MM.1S (cell line): ENCODE measurements at regions not wholly inside any gene's neighbourhood (a gene's known extent, or its start where the extent isn't known, plus 50 kb on each side); places are given as distances from the start of the nearest gene placed in this dataset.

ENCODE experiments used
- DNase-seq: peaks from one replicate; pipeline ENCODE4 v3.0.0-alpha.2; 2015
- H2AFZ ChIP-seq: fragments of 300-600 bp; sonication (generic); 2 replicates; pipeline ENCODE4 v1.6.0; 2016; ENCODE audit warnings: antibody characterized with exemption, low read length
- H3F3A ChIP-seq: fragments of 300-600 bp; sonication (generic); 2 replicates; pipeline ENCODE4 v1.6.1; 2016; ENCODE audit warnings: mild to moderate bottlenecking, antibody characterized with exemption, low read length, moderate library complexity, mixed read lengths; ENCODE audit not compliant: insufficient read depth
- H3K27ac ChIP-seq: fragments of 300-600 bp; sonication (generic); 2 replicates; pipeline ENCODE4 v1.5.1; 2016; ENCODE audit warnings: mild to moderate bottlenecking, low read length
- H3K27me3 ChIP-seq: fragments of 300-600 bp; sonication (generic); replicated peaks from 2 replicates; pipeline ENCODE4 v1.6.0; 2016; ENCODE audit warnings: low read length; ENCODE audit not compliant: insufficient read depth
- H3K36me3 ChIP-seq: fragments of 300-600 bp; sonication (generic); replicated peaks from 2 replicates; pipeline ENCODE4 v1.6.1; 2016; ENCODE audit warnings: mild to moderate bottlenecking, low read length, mixed read lengths; ENCODE audit not compliant: insufficient read depth
- H3K4me1 ChIP-seq: fragments of 300-600 bp; sonication (generic); 2 replicates; pipeline ENCODE4 v1.6.1; 2016; ENCODE audit warnings: low read length, mixed read lengths
- H3K4me2 ChIP-seq: fragments of 300-600 bp; sonication (generic); 2 replicates; pipeline ENCODE4 v1.6.0; 2016; ENCODE audit warnings: low read depth, low read length
- H3K4me3 ChIP-seq: fragments of 300-600 bp; sonication (generic); 2 replicates; pipeline ENCODE4 v1.5.1; 2016; ENCODE audit warnings: low read length, mixed read lengths
- H3K79me2 ChIP-seq: fragments of 300-600 bp; sonication (generic); 2 replicates; pipeline ENCODE4 v1.6.1; 2016; ENCODE audit warnings: mixed run types, low read length, mixed read lengths
- H3K9ac ChIP-seq: fragments of 300-600 bp; sonication (generic); 2 replicates; pipeline ENCODE4 v1.6.1; 2016; ENCODE audit warnings: low read length, mixed read lengths
- H3K9me2 ChIP-seq: fragments of 300-600 bp; sonication (generic); replicated peaks from 2 replicates; pipeline ENCODE4 v1.6.1; 2016; ENCODE audit warnings: mild to moderate bottlenecking, low read length, mixed read lengths; ENCODE audit not compliant: insufficient read depth
- H3K9me3 ChIP-seq: fragments of 300-600 bp; sonication (generic); replicated peaks from 2 replicates; pipeline ENCODE4 v1.6.1; 2016; ENCODE audit warnings: mild to moderate bottlenecking, low read length, mixed read lengths; ENCODE audit not compliant: insufficient read depth
- H4K20me1 ChIP-seq: fragments of 300-600 bp; sonication (generic); 2 replicates; pipeline ENCODE4 v1.6.1; 2016; ENCODE audit warnings: mild to moderate bottlenecking, low read length, moderate library complexity, mixed read lengths; ENCODE audit not compliant: insufficient read depth
- CTCF ChIP-seq: fragments of 300-600 bp; sonication (generic); IDR thresholded peaks from 2 replicates; pipeline ENCODE4 v1.5.1; 2016; ENCODE audit warnings: antibody characterized with exemption, low read length, mixed read lengths
- EZH2 ChIP-seq: fragments of 300-600 bp; sonication (generic); optimal IDR thresholded peaks from 2 replicates; pipeline ENCODE3; 2017; ENCODE audit warnings: low read depth, mild to moderate bottlenecking, antibody characterized with exemption, low read length, mixed read lengths
- EZH2phosphoT487 ChIP-seq: fragments of 300-600 bp; sonication (generic); IDR thresholded peaks from 2 replicates; pipeline ENCODE4 v1.6.1; 2018; ENCODE audit warnings: antibody characterized with exemption, low read length

DNA sequence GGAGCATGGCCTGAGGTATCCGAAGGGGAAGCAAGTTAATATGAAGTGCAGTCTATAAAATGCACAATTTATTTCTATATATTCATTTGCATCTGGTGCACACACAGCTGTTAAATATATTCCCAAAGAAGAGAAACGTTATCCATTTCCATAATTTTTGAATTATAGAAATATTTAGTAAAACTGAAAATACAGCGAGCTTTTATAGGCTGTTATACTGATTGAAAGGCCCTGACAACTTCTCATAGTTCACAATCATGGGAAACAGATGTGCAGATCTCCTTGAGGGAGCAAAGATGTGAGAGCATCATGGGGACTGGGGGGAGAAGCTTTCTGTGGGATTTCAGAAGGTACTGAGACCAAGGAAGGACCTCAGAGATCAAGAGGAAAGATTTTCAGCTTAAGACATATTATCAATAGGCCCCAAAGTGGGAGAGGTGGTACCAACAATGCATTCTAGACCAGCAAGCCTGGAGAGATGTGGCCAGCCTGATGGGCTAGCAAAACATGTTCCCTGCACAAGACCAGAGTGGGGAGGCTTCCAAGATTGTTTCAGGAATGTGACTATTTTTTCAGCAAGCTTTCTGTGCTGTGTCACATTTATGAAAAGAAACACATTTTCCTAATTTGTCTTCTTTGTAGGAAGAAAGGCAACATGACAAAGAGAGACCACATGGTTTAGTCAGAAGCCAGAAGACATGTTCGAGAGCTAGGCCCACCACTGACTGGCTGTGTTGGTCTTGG, 256.0 kb upstream of the SFRP2 start:
- H3K27me3 ChIP-seq = no peaks in the 10 kb centered on the region
- no peak overlapping the region for H3K4me2 ChIP-seq
- no peak overlapping the region for H3K4me3 ChIP-seq
- DNase-seq = no peak
- no peaks in the 10 kb centered on the region for H3F3A ChIP-seq
- H3K36me3 ChIP-seq = no peaks in the 10 kb centered on the region
- H4K20me1 ChIP-seq = no peaks in the 10 kb centered on the region
- no peaks in the 10 kb centered on the region for H3K79me2 ChIP-seq
- H3K9me3 ChIP-seq = no peaks in the 10 kb centered on the region
- no peak overlapping the region for H3K9ac ChIP-seq
- no peak overlapping the region for H2AFZ ChIP-seq
- no peak overlapping the region for H3K27ac ChIP-seq
- TF ChIP-seq CTCF = no peak
- no peak for TF ChIP-seq EZH2phosphoT487
- TF ChIP-seq EZH2 = no peak
- H3K4me1 ChIP-seq = no peaks in the 10 kb centered on the region
- H3K9me2 ChIP-seq = no peaks in the 10 kb centered on the region

DNA sequence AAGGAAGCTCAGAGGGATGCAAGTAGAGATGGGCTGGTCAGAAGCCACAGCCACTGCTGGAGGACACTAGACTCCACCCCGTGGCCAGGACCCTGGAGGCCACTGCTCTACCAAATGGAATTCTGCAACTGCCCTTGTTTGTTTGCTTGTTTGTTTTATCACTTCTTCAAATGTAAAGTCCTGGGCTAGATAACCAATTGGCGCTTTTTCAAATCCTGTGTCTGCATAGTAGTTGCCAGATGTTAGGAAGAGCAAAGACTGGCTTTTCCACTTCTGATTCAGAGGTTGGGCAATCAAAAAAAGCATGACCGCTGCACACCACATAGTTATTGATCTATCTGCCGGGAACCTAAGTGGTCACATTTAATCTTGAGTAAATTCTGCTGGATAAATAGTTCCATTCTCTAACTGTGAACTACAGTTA, 255.2 kb upstream of the SFRP2 start:
- Histone ChIP-seq H2AFZ (no peak overlapping the region), H3K27ac (no peak overlapping the region), H4K20me1 (no peaks in the 10 kb centered on the region), H3K9me3 (no peaks in the 10 kb centered on the region), H3K27me3 (no peaks in the 10 kb centered on the region), H3K4me1 (no peaks in the 10 kb centered on the region), H3K79me2 (no peaks in the 10 kb centered on the region), H3K9ac (no peak overlapping the region), H3K4me3 (no peak overlapping the region), H3K36me3 (no peaks in the 10 kb centered on the region), H3F3A (no peaks in the 10 kb centered on the region), H3K4me2 (no peak overlapping the region), H3K9me2 (no peaks in the 10 kb centered on the region)
- no peak for DNase-seq
- TF ChIP-seq EZH2phosphoT487 = no peak
- TF ChIP-seq CTCF = no peak
- TF ChIP-seq EZH2 = no peak

DNA sequence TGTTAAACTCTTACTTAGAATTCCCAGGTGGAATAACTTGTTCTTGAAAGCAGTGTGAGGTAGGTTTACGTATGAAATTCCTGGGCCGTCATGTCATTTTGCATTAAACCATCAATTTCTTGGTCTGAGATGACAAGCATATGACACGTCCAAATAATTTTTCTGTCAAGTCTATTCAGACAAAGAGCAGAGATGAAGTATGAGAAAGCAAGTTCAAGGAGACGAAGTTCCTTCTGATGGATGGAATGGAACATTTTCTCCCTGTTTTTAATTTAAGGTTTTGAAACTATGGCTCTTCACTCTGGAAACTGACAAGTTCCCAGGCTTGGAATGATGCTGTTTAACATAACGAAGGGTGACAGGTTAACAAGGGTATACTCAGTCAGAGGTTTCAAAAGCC, 252.8 kb upstream of the SFRP2 start:
- Histone ChIP-seq H4K20me1 (no peaks in the 10 kb centered on the region), H3K27ac (no peak overlapping the region), H2AFZ (no peak overlapping the region), H3K4me2 (no peak overlapping the region), H3F3A (no peaks in the 10 kb centered on the region), H3K27me3 (no peaks in the 10 kb centered on the region), H3K79me2 (no peaks in the 10 kb centered on the region), H3K4me1 (no peaks in the 10 kb centered on the region), H3K9ac (no peak overlapping the region), H3K36me3 (no peaks in the 10 kb centered on the region), H3K9me2 (no peaks in the 10 kb centered on the region), H3K9me3 (no peaks in the 10 kb centered on the region), H3K4me3 (no peak overlapping the region)
- no peak for TF ChIP-seq CTCF
- no peak for TF ChIP-seq EZH2
- no peak for TF ChIP-seq EZH2phosphoT487
- no peak for DNase-seq
